Cardiac muscle cell (in vitro differentiated cells and primary cell): ENCODE measurements at regions not wholly inside any gene's neighbourhood (a gene's known extent, or its start where the extent isn't known, plus 50 kb on each side); places are given as distances from the start of the nearest gene placed in this dataset.

Experiments
- DNase-seq, 2 donors: peaks; one replicate each; pipeline versions ENCODE4 v3.0.0 to v3.0.0-alpha.2; 2010 to 2017; ENCODE audit warnings: low read depth in 1 of 2, low spot score in 1 of 2
- H3K27ac ChIP-seq: fragments of 200-600 bp; sonication (generic); 2 replicates; pipeline ENCODE4 v1.5.1; 2016
- H3K27me3 ChIP-seq: fragments of 200-600 bp; sonication (generic); 2 replicates; pipeline ENCODE4 v1.6.0; 2016; ENCODE audit warnings: control low read depth
- H3K36me3 ChIP-seq: fragments of 200-600 bp; sonication (generic); 2 replicates; pipeline ENCODE4 v1.5.1; 2016; ENCODE audit warnings: control low read depth
- H3K4me1 ChIP-seq: fragments of 200-600 bp; sonication (generic); 2 replicates; pipeline ENCODE4 v1.8.1; 2017; ENCODE audit warnings: low read depth, mild to moderate bottlenecking, mixed run types
- H3K4me3 ChIP-seq: fragments of 200-600 bp; sonication (generic); 2 replicates; pipeline ENCODE4 v1.5.1; 2016; ENCODE audit warnings: mild to moderate bottlenecking
- H3K9me3 ChIP-seq: fragments of 200-600 bp; sonication (generic); 2 replicates; pipeline ENCODE4 v1.5.1; 2017; ENCODE audit warnings: low read depth, mild to moderate bottlenecking, control low read depth
- CTCF ChIP-seq: IDR thresholded peaks from 2 replicates; pipeline ENCODE4 v1.5.1; 2012; ENCODE audit warnings: low read depth, mild to moderate bottlenecking, low read length

GRCh38 chr4:53688186-53688790 is 97.0 kb upstream of the LNX1 start:
- TF ChIP-seq CTCF: no peak
- Histone ChIP-seq H3K4me3 (no peak overlapping the region), H3K9me3 (no peaks in the 10 kb centered on the region), H3K4me1 (no peaks in the 10 kb centered on the region), H3K27ac (no peak overlapping the region), H3K36me3 (no peaks in the 10 kb centered on the region), H3K27me3 (no peaks in the 10 kb centered on the region)
- DNase-seq: peak in 1 of 2 donors; percentile 99

- Histone ChIP-seq H3K4me3 (no peak overlapping the region), H3K36me3 (no peaks in the 10 kb centered on the region), H3K9me3 (no peaks in the 10 kb centered on the region), H3K4me1 (no peaks in the 10 kb centered on the region), H3K27me3 (no peaks in the 10 kb centered on the region), H3K27ac (no peak overlapping the region)
- peak in 1 of 2 donors; percentile 24 for DNase-seq
- no peak for TF ChIP-seq CTCF
Observed at GRCh38 chr4:53686521-53686920, 95.2 kb upstream of the LNX1 start.

- Histone ChIP-seq H3K27me3 (no peaks in the 10 kb centered on the region), H3K27ac (no peak overlapping the region), H3K4me3 (no peak overlapping the region), H3K9me3 (no peaks in the 10 kb centered on the region), H3K36me3 (no peaks in the 10 kb centered on the region), H3K4me1 (no peaks in the 10 kb centered on the region)
- TF ChIP-seq CTCF: no peak
- peak in 1 of 2 donors; percentile 36 for DNase-seq
Observed at GRCh38 chr4:53684136-53685130, 93.1 kb upstream of the LNX1 start.

- Histone ChIP-seq H3K4me3 (no peak overlapping the region), H3K36me3 (no peaks in the 10 kb centered on the region), H3K4me1 (no peaks in the 10 kb centered on the region), H3K9me3 (no peaks in the 10 kb centered on the region), H3K27me3 (no peaks in the 10 kb centered on the region), H3K27ac (no peak overlapping the region)
- no peak for TF ChIP-seq CTCF
- DNase-seq: no peak
Observed at GRCh38 chr4:53682908-53683307, 91.6 kb upstream of the LNX1 start.

GRCh38 chr4:53682196-53682595 is 90.9 kb upstream of the LNX1 start:
- Histone ChIP-seq H3K4me3 (no peak overlapping the region), H3K36me3 (no peaks in the 10 kb centered on the region), H3K27ac (no peak overlapping the region), H3K27me3 (no peaks in the 10 kb centered on the region), H3K9me3 (no peaks in the 10 kb centered on the region), H3K4me1 (no peaks in the 10 kb centered on the region)
- no peak for TF ChIP-seq CTCF
- peak in 1 of 2 donors; percentile 40 for DNase-seq
